ENCODE measurements at regions not wholly inside any gene's neighbourhood (a gene's known extent, or its start where the extent isn't known, plus 50 kb on each side); places are given as distances from the start of the nearest gene placed in this dataset.

GRCh38 chr1:81408419-81408818 lies 392.3 kb upstream of the ADGRL2 start:
- intact Hi-C loops (cut with micrococcal nuclease; ENCODE audit: unreplicated experiment), result no loop called here
- no TSS peak for BruUV-seq (replicated peaks)
- no peak for DNase-seq
- H3K4me3 Mint-ChIP-seq (ENCODE audit: low read depth, unreplicated experiment), result no peak overlapping the region
- no peak for TF ChIP-seq CTCF (IDR thresholded peaks at IDR 0.05; ENCODE audit: unreplicated experiment)
- H3K27me3 Mint-ChIP-seq (ENCODE audit: unreplicated experiment), result no peaks in the 10 kb centered on the region
- no peaks in the 10 kb centered on the region for H3K36me3 Mint-ChIP-seq (ENCODE audit: insufficient read depth, unreplicated experiment)
- no peaks in the 10 kb centered on the region for H3K4me1 Mint-ChIP-seq (ENCODE audit: low read depth, unreplicated experiment)
- H3K9me3 Mint-ChIP-seq (ENCODE audit: low read depth, unreplicated experiment), result no peaks in the 10 kb centered on the region
- CTCF ChIA-PET, result no interaction called here
- H3K27ac Mint-ChIP-seq (ENCODE audit: unreplicated experiment), result no peak overlapping the region

- CTCF ChIA-PET, result no interaction called here
- H3K36me3 Mint-ChIP-seq (ENCODE audit: insufficient read depth, unreplicated experiment), result no peaks in the 10 kb centered on the region
- DNase-seq, result no peak
- intact Hi-C loops (cut with micrococcal nuclease; ENCODE audit: unreplicated experiment), result no loop called here
- no peak overlapping the region for H3K27ac Mint-ChIP-seq (ENCODE audit: unreplicated experiment)
- H3K4me1 Mint-ChIP-seq (ENCODE audit: low read depth, unreplicated experiment), result no peaks in the 10 kb centered on the region
- no peaks in the 10 kb centered on the region for H3K27me3 Mint-ChIP-seq (ENCODE audit: unreplicated experiment)
- H3K9me3 Mint-ChIP-seq (ENCODE audit: low read depth, unreplicated experiment), result no peaks in the 10 kb centered on the region
- BruUV-seq (replicated peaks), result no TSS peak
- no peak for TF ChIP-seq CTCF (IDR thresholded peaks at IDR 0.05; ENCODE audit: unreplicated experiment)
- no peak overlapping the region for H3K4me3 Mint-ChIP-seq (ENCODE audit: low read depth, unreplicated experiment)
These were observed 393.5 kb upstream of the ADGRL2 start for GRCh38 chr1:81407000-81407821.

GRCh38 chr1:81406292-81406999 lies 394.3 kb upstream of the ADGRL2 start:
- no peaks in the 10 kb centered on the region for H3K27me3 Mint-ChIP-seq (ENCODE audit: unreplicated experiment)
- no peaks in the 10 kb centered on the region for H3K36me3 Mint-ChIP-seq (ENCODE audit: insufficient read depth, unreplicated experiment)
- BruUV-seq (replicated peaks), result no TSS peak
- intact Hi-C loops (cut with micrococcal nuclease; ENCODE audit: unreplicated experiment), result no loop called here
- H3K4me1 Mint-ChIP-seq (ENCODE audit: low read depth, unreplicated experiment), result no peaks in the 10 kb centered on the region
- CTCF ChIA-PET, result no interaction called here
- no peaks in the 10 kb centered on the region for H3K9me3 Mint-ChIP-seq (ENCODE audit: low read depth, unreplicated experiment)
- no peak overlapping the region for H3K27ac Mint-ChIP-seq (ENCODE audit: unreplicated experiment)
- no peak for TF ChIP-seq CTCF (IDR thresholded peaks at IDR 0.05; ENCODE audit: unreplicated experiment)
- no peak for DNase-seq
- H3K4me3 Mint-ChIP-seq (ENCODE audit: low read depth, unreplicated experiment), result no peak overlapping the region

GRCh38 chr1:81398041-81398440 lies 402.7 kb upstream of the ADGRL2 start:
- CTCF ChIA-PET, result interaction anchor here (0.5 kb wide), 1 partner anchor 32 kb away, joined by 3 read pairs; no protein-coding TSS in a partner anchor

More at GRCh38 chr1:81398041-81398440, 402.7 kb upstream of the ADGRL2 start:
- no peak for DNase-seq
- H3K4me3 Mint-ChIP-seq (ENCODE audit: low read depth, unreplicated experiment), result no peak overlapping the region
- TF ChIP-seq CTCF (IDR thresholded peaks at IDR 0.05; ENCODE audit: unreplicated experiment), result no peak
- no peaks in the 10 kb centered on the region for H3K27me3 Mint-ChIP-seq (ENCODE audit: unreplicated experiment)
- intact Hi-C loops (cut with micrococcal nuclease; ENCODE audit: unreplicated experiment), result no loop called here
- peaks cover 11% of the 10 kb centered on the region for H3K4me1 Mint-ChIP-seq (ENCODE audit: low read depth, unreplicated experiment)
- H3K36me3 Mint-ChIP-seq (ENCODE audit: insufficient read depth, unreplicated experiment), result no peaks in the 10 kb centered on the region
- BruUV-seq (replicated peaks), result no TSS peak
- H3K9me3 Mint-ChIP-seq (ENCODE audit: low read depth, unreplicated experiment), result no peaks in the 10 kb centered on the region
- H3K27ac Mint-ChIP-seq (ENCODE audit: unreplicated experiment), result no peak overlapping the region
